Smooth muscle cell (in vitro differentiated cells): ENCODE measurements at regions not wholly inside any gene's neighbourhood (a gene's known extent, or its start where the extent isn't known, plus 50 kb on each side); places are given as distances from the start of the nearest gene placed in this dataset.

ENCODE experiments used
- DNase-seq: peaks from one replicate; lab custom pipeline; 2025; ENCODE audit not compliant: unreplicated experiment; lab: John Stamatoyannopoulos, UW
- H2AFZ ChIP-seq: fragments of 200-600 bp; sonication (generic); 2 replicates; pipeline ENCODE4 v1.6.0; 2016; ENCODE audit warnings: antibody characterized with exemption, low read depth, mild to moderate bottlenecking
- H3F3A ChIP-seq: fragments of 200-600 bp; sonication (generic); 2 replicates; pipeline ENCODE4 v1.6.0; 2017; ENCODE audit warnings: antibody characterized with exemption, low read depth
- H3K27ac ChIP-seq: fragments of 200-600 bp; sonication (generic); 2 replicates; pipeline ENCODE4 v1.5.1; 2016; ENCODE audit warnings: low read depth, mild to moderate bottlenecking
- H3K27me3 ChIP-seq: fragments of 200-600 bp; sonication (generic); 2 replicates; pipeline ENCODE4 v1.6.1; 2016; ENCODE audit warnings: low read depth, mild to moderate bottlenecking
- H3K36me3 ChIP-seq: fragments of 200-600 bp; sonication (generic); 2 replicates; pipeline ENCODE4 v1.5.1; 2016; ENCODE audit warnings: low read depth
- H3K4me1 ChIP-seq: fragments of 200-600 bp; sonication (generic); 2 replicates; pipeline ENCODE4 v1.5.1; 2016; ENCODE audit warnings: low read depth
- H3K4me2 ChIP-seq: fragments of 200-600 bp; sonication (generic); 2 replicates; pipeline ENCODE4 v1.6.0; 2016; ENCODE audit warnings: mild to moderate bottlenecking
- H3K4me3 ChIP-seq: fragments of 200-600 bp; sonication (generic); 2 replicates; pipeline ENCODE4 v1.5.1; 2016; ENCODE audit warnings: mild to moderate bottlenecking
- H3K79me2 ChIP-seq: fragments of 200-600 bp; sonication (generic); 2 replicates; pipeline ENCODE4 v1.6.0; 2016; ENCODE audit warnings: low read depth, mild to moderate bottlenecking
- H3K9ac ChIP-seq: fragments of 200-600 bp; sonication (generic); 2 replicates; pipeline ENCODE4 v1.6.0; 2016; ENCODE audit warnings: low read depth
- H3K9me3 ChIP-seq: fragments of 200-600 bp; sonication (generic); replicated peaks from 2 replicates; pipeline ENCODE4 v1.5.1; 2016; ENCODE audit warnings: low read depth
- H4K20me1 ChIP-seq: fragments of 200-600 bp; sonication (generic); 2 replicates; pipeline ENCODE4 v1.6.0; 2016; ENCODE audit warnings: low read depth
- WGBS: methylation state at CpG from one replicate; pipeline ENCODE4 v1.1.7; 2016; ENCODE audit warnings: low lambda C conversion rate; 5-methylcytosine and 5-hydroxymethylcytosine counted together
- TF ChIP-seq, protein P1 (sequence below): fragments of 200-600 bp; sonication (generic); IDR thresholded peaks from 2 replicates; pipeline ENCODE4 v1.5.1; 2017; ENCODE audit warnings: borderline replicate concordance, mild to moderate bottlenecking, antibody characterized with exemption; ENCODE audit not compliant: insufficient read depth, poor library complexity, severe bottlenecking

DNA sequence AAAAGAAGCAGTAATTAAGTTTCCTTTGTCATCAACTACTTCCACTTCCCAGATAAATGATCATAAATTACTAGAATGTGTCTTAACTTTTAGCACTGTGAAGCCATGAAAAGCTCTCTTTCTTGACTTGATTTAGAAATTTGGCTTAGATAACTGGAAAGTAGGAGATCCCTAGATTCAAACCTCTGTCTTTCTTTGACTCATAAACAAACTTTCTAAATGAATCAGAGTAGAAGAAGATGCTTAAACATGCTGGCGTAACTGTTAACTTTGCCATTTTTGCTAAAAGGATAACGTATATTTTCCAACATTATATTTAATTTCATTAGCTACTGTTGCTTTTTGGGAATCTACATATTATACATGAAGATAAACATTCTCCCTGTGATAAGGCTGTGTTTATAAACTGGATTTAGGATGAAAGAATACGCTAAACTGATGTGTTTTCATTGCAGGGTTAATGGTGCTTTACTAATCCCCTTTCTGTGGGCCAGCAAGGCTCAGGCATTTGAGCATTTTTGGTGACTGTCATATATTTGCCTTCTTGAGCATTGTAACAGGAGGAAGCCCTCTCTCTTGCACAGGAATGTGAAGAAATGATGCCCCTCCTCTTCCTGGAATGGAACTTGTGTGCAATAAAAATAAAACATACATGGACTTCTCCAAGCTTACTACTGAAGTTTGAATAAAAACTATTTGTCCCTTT, 301.4 kb downstream of the BMP4 start:
- no peak for DNase-seq
- 33% methylated on average over 3 of the region's 3 CpGs for WGBS

DNA sequence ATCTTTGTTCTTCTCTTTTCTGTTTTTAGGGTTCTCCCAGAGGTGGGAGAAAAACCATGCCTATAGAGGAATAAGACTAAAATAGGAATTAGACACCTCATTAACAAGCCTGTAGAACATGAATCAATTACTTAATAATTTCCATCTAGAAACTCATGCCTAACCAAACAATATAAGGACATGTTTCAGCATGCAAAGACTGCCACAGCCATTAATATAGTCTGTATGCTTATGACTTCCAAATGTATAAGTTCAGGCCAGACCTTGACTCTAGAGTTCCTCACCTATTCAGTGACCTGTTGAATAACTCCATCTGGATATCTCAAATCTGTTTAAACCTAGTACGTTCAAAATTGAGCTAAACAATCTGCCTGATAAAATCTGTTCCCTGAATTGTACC, 304.6 kb downstream of the BMP4 start:
- H3K27ac ChIP-seq, result no peak overlapping the region
- H4K20me1 ChIP-seq, result no peaks in the 10 kb centered on the region
- no peak overlapping the region for H2AFZ ChIP-seq

More for the DNA sequence above, 301.4 kb downstream of the BMP4 start:
- H2AFZ ChIP-seq, result no peak overlapping the region
- H4K20me1 ChIP-seq, result no peaks in the 10 kb centered on the region
- no peaks in the 10 kb centered on the region for H3K36me3 ChIP-seq
- no peak overlapping the region for H3K9ac ChIP-seq
- no peak overlapping the region for H3K4me3 ChIP-seq
- H3K4me2 ChIP-seq, result peak overlapping the region; percentile 56
- H3K79me2 ChIP-seq, result no peaks in the 10 kb centered on the region
- no peak overlapping the region for H3K27ac ChIP-seq
- TF ChIP-seq, protein P1, sequence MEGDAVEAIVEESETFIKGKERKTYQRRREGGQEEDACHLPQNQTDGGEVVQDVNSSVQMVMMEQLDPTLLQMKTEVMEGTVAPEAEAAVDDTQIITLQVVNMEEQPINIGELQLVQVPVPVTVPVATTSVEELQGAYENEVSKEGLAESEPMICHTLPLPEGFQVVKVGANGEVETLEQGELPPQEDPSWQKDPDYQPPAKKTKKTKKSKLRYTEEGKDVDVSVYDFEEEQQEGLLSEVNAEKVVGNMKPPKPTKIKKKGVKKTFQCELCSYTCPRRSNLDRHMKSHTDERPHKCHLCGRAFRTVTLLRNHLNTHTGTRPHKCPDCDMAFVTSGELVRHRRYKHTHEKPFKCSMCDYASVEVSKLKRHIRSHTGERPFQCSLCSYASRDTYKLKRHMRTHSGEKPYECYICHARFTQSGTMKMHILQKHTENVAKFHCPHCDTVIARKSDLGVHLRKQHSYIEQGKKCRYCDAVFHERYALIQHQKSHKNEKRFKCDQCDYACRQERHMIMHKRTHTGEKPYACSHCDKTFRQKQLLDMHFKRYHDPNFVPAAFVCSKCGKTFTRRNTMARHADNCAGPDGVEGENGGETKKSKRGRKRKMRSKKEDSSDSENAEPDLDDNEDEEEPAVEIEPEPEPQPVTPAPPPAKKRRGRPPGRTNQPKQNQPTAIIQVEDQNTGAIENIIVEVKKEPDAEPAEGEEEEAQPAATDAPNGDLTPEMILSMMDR, result no peak
- H3K4me1 ChIP-seq, result no peaks in the 10 kb centered on the region
- H3K27me3 ChIP-seq, result no peaks in the 10 kb centered on the region
- no peaks in the 10 kb centered on the region for H3K9me3 ChIP-seq
- H3F3A ChIP-seq, result peaks cover 6% of the 10 kb centered on the region

DNA sequence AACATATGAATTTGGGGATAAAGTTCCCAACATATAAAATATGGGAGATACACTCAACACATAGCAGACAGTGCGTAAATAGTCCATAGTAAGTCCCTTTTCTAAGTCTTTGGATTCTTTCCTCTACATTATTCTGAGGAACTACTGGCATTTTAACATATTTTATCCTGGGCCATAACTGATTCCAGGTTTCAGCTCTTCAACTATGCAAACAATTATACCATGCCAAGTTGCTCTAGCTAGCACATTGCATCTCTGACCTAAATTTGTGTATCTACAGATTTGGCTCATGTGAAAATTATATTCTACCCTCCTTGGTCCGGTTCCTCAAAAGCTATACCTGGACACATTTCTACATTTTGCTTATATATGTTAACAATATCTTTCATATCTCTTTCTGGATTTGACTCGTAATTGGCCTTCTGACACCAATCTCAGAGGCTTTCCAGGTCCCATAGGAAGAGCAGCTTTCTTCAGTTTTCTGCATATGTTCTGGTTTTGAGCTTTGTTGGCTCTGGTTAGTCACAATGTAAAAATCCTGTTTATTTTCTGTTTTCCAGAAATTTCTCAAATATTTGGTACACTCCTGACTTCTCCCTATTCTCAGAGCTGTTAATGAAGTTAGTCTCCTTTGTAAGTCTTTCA, 305.4 kb downstream of the BMP4 start:
- Histone ChIP-seq H3K4me1 (peaks cover 12% of the 10 kb centered on the region), H3K27me3 (no peaks in the 10 kb centered on the region), H4K20me1 (no peaks in the 10 kb centered on the region), H3K27ac (no peak overlapping the region), H3K4me2 (no peak overlapping the region), H3K36me3 (no peaks in the 10 kb centered on the region), H3K9me3 (no peaks in the 10 kb centered on the region), H3K9ac (no peak overlapping the region), H3K4me3 (no peak overlapping the region), H3K79me2 (no peaks in the 10 kb centered on the region), H2AFZ (no peak overlapping the region), H3F3A (peaks cover 6% of the 10 kb centered on the region)
- WGBS, result 96% methylated on average over 3 of the region's 3 CpGs
- TF ChIP-seq, protein P1, result no peak
- DNase-seq, result no peak

More for the DNA sequence above, 304.6 kb downstream of the BMP4 start:
- TF ChIP-seq, protein P1, result no peak
- 77% methylated on average over 1 of the region's 1 CpG for WGBS
- DNase-seq, result no peak
- Histone ChIP-seq H3K9ac (no peak overlapping the region), H3K36me3 (no peaks in the 10 kb centered on the region), H3K4me1 (peaks cover 4% of the 10 kb centered on the region), H3K4me3 (no peak overlapping the region), H3K4me2 (no peak overlapping the region), H3K79me2 (no peaks in the 10 kb centered on the region), H3K9me3 (no peaks in the 10 kb centered on the region), H3F3A (peaks cover 6% of the 10 kb centered on the region), H3K27me3 (no peaks in the 10 kb centered on the region)
